IMR-90 (cell line): ENCODE measurements at regions not wholly inside any gene's neighbourhood (a gene's known extent, or its start where the extent isn't known, plus 50 kb on each side); places are given as distances from the start of the nearest gene placed in this dataset.

Source experiments
- ATAC-seq: fragments of 200-7000 bp; cut with Tn5 transposase; 2 replicates; pipeline ENCODE4 v1.9.1; 2020; ENCODE audit warnings: low read depth, mild to moderate bottlenecking, moderate library complexity
- BruUV-seq: library from RNA; stranded (reverse); fragments of 400-500 nt; replicated peaks from 2 replicates; lab custom pipeline; 2021; lab: Mats Ljungman, UMichigan
- CTCF ChIA-PET: fragments of 300-600 bp; formaldehyde crosslinking; extraction: SDS; loops from one replicate; lab custom pipeline; 2021; ENCODE audit warnings: antibody characterized with exemption; lab: Yijun Ruan, JAX
- POLR2A ChIA-PET: fragments of 300-600 bp; sonication (Branson Sonifier 250); formaldehyde crosslinking; loops from one replicate; lab custom pipeline; 2022; ENCODE audit warnings: antibody characterized with exemption; ENCODE audit not compliant: unreplicated experiment; lab: Charles Lee
- DNase-seq: peaks from one replicate; pipeline ENCODE4 v3.0.0; 2013
- H2AFZ ChIP-seq: replicated peaks from 2 replicates; pipeline ENCODE3; 2013; ENCODE audit warnings: low read length, mild to moderate bottlenecking; ENCODE audit not compliant: poor library complexity
- H2AK5ac ChIP-seq: 2 replicates; pipeline ENCODE4 v1.6.1; 2013; ENCODE audit warnings: low read depth, low read length, inconsistent platforms
- H2AK9ac ChIP-seq: replicated peaks from 2 replicates; pipeline ENCODE3; 2013; ENCODE audit warnings: mild to moderate bottlenecking, low read depth, low read length, moderate library complexity; ENCODE audit not compliant: poor library complexity
- H2BK120ac ChIP-seq: 2 replicates; pipeline ENCODE4 v1.6.1; 2013; ENCODE audit warnings: low read depth, low read length, inconsistent platforms
- H2BK15ac ChIP-seq: 3 replicates; pipeline ENCODE4 v1.6.1; 2013; ENCODE audit warnings: low read depth, low read length, inconsistent platforms
- H2BK20ac ChIP-seq: 2 replicates; pipeline ENCODE4 v1.6.1; 2013; ENCODE audit warnings: low read depth, mild to moderate bottlenecking, inconsistent platforms, low read length, moderate library complexity
- H2BK5ac ChIP-seq: 2 replicates; pipeline ENCODE4 v1.6.1; 2013; ENCODE audit warnings: mild to moderate bottlenecking, low read depth, low read length, inconsistent platforms; ENCODE audit not compliant: poor library complexity, severe bottlenecking
- H3K14ac ChIP-seq: replicated peaks from 2 replicates; pipeline ENCODE4 v1.6.1; 2013; ENCODE audit warnings: low read depth, low read length, inconsistent platforms
- H3K18ac ChIP-seq: 2 replicates; pipeline ENCODE4 v1.6.1; 2013; ENCODE audit warnings: low read depth, low read length, control low read depth
- H3K23ac ChIP-seq: 2 replicates; pipeline ENCODE4 v1.6.1; 2013; ENCODE audit warnings: low read depth, low read length, inconsistent platforms
- H3K27ac ChIP-seq: 2 replicates; pipeline ENCODE4 v1.5.1; 2013; ENCODE audit warnings: mild to moderate bottlenecking, control low read depth, low read length; ENCODE audit not compliant: insufficient read depth
- H3K27me3 ChIP-seq: 2 replicates; pipeline ENCODE4 v1.6.1; 2013; ENCODE audit warnings: low read length; ENCODE audit not compliant: control insufficient read depth, insufficient read depth
- H3K36me3 ChIP-seq: 2 replicates; pipeline ENCODE4 v1.6.1; 2013; ENCODE audit warnings: low read length, mixed read lengths; ENCODE audit not compliant: control insufficient read depth, insufficient read depth
- H3K4ac ChIP-seq: 2 replicates; pipeline ENCODE4 v1.6.1; 2013; ENCODE audit warnings: low read depth, low read length, inconsistent platforms
- H3K4me1 ChIP-seq: 2 replicates; pipeline ENCODE4 v1.6.1; 2013; ENCODE audit warnings: low read length, mixed read lengths; ENCODE audit not compliant: control insufficient read depth, insufficient read depth
- H3K4me2 ChIP-seq: 2 replicates; pipeline ENCODE4 v1.6.1; 2013; ENCODE audit warnings: low read depth, mild to moderate bottlenecking, control low read depth, low read length, moderate library complexity
- H3K4me3 ChIP-seq: 2 replicates; pipeline ENCODE4 v1.5.1; 2013; ENCODE audit warnings: low read depth, mild to moderate bottlenecking, control low read depth, low read length, moderate library complexity; ENCODE audit not compliant: insufficient read depth
- H3K56ac ChIP-seq: 2 replicates; pipeline ENCODE4 v1.6.1; 2013; ENCODE audit warnings: low read length, inconsistent platforms; ENCODE audit not compliant: insufficient read depth; ENCODE audit errors: extremely low read depth
- H3K79me1 ChIP-seq, 2 experiments: 2 replicates each; pipeline ENCODE4 v1.6.1; 2013; ENCODE audit warnings: low read length in 2 of 2, inconsistent platforms in 1 of 2, low read depth in 1 of 2
- H3K9ac ChIP-seq: 2 replicates; pipeline ENCODE4 v1.6.1; 2013; ENCODE audit warnings: low read depth, low read length, control low read depth
- H3K9me1 ChIP-seq: 2 replicates; pipeline ENCODE4 v1.6.1; 2013; ENCODE audit warnings: low read length, inconsistent platforms; ENCODE audit not compliant: insufficient read depth
- H3K9me3 ChIP-seq: 2 replicates; pipeline ENCODE4 v1.6.1; 2013; ENCODE audit warnings: low read length; ENCODE audit not compliant: control insufficient read depth, insufficient read depth
- H4K20me1 ChIP-seq: 2 replicates; pipeline ENCODE4 v1.6.1; 2013; ENCODE audit warnings: low read length, inconsistent platforms; ENCODE audit not compliant: insufficient read depth
- H4K5ac ChIP-seq: 2 replicates; pipeline ENCODE4 v1.6.1; 2013; ENCODE audit warnings: mild to moderate bottlenecking, low read depth, low read length, control low read depth
- H4K8ac ChIP-seq, 2 experiments: 2 replicates each; pipeline ENCODE4 v1.6.1; 2013; ENCODE audit warnings: low read depth in 2 of 2, low read length in 2 of 2, control low read depth in 1 of 2, inconsistent platforms in 1 of 2
- H4K91ac ChIP-seq: 2 replicates; pipeline ENCODE4 v1.6.1; 2013; ENCODE audit warnings: low read depth, low read length, inconsistent platforms; ENCODE audit not compliant: insufficient read depth
- BHLHE40 ChIP-seq: fragments of 150-350 bp; IDR thresholded peaks from 2 replicates; pipeline ENCODE4 v1.6.1; 2016; ENCODE audit warnings: mild to moderate bottlenecking, low read depth, low read length
- CEBPB ChIP-seq: IDR thresholded peaks from 2 replicates; pipeline ENCODE4 v1.6.1; 2012; ENCODE audit warnings: low read depth, low read length, improper control_type of control experiment
- CHD1 ChIP-seq: IDR thresholded peaks from 2 replicates; pipeline ENCODE4 v1.6.1; 2012; ENCODE audit warnings: low read depth, low read length, improper control_type of control experiment
- CTCF ChIP-seq: conservative IDR thresholded peaks from 2 replicates; pipeline ENCODE4 v1.5.1; 2012; ENCODE audit warnings: mild to moderate bottlenecking, low read depth, low read length, improper control_type of control experiment
- ELK1 ChIP-seq: fragments of 150-350 bp; IDR thresholded peaks from 2 replicates; pipeline ENCODE4 v1.6.1; 2016; ENCODE audit warnings: low read depth, mild to moderate bottlenecking, low read length, moderate library complexity, borderline replicate concordance
- FOS ChIP-seq: fragments of 150-350 bp; IDR thresholded peaks from 2 replicates; pipeline ENCODE4 v1.6.1; 2016; ENCODE audit warnings: low read depth, low read length
- MAFK ChIP-seq: IDR thresholded peaks from 2 replicates; pipeline ENCODE4 v1.6.1; 2012; ENCODE audit warnings: low read depth, low read length, improper control_type of control experiment
- MAZ ChIP-seq: IDR thresholded peaks from 2 replicates; pipeline ENCODE4 v1.6.1; 2012; ENCODE audit warnings: low read depth, mild to moderate bottlenecking, low read length, improper control_type of control experiment, moderate library complexity, borderline replicate concordance
- MXI1 ChIP-seq: IDR thresholded peaks from 2 replicates; pipeline ENCODE4 v1.6.1; 2012; ENCODE audit warnings: low read depth, mild to moderate bottlenecking, low read length, moderate library complexity, borderline replicate concordance
- NFE2L2 ChIP-seq: fragments of 150-350 bp; IDR thresholded peaks from 2 replicates; pipeline ENCODE4 v1.6.1; 2016; ENCODE audit warnings: low read depth, mild to moderate bottlenecking, low read length
- POLR2A ChIP-seq: IDR thresholded peaks from 2 replicates; pipeline ENCODE4 v1.6.1; 2012; ENCODE audit warnings: mild to moderate bottlenecking, low read depth, low read length
- RAD21 ChIP-seq: IDR thresholded peaks from 2 replicates; pipeline ENCODE4 v1.6.1; 2012; ENCODE audit warnings: low read length, improper control_type of control experiment
- RCOR1 ChIP-seq: IDR thresholded peaks from 2 replicates; pipeline ENCODE4 v1.6.1; 2012; ENCODE audit warnings: mild to moderate bottlenecking, low read length, improper control_type of control experiment; ENCODE audit not compliant: insufficient replicate concordance
- RFX5 ChIP-seq: IDR thresholded peaks from 2 replicates; pipeline ENCODE4 v1.8.0; 2012; ENCODE audit warnings: low read depth, mild to moderate bottlenecking, low read length, moderate library complexity
- SMC3 ChIP-seq: fragments of 150-350 bp; IDR thresholded peaks from 2 replicates; pipeline ENCODE4 v1.6.1; 2016; ENCODE audit warnings: low read depth, mild to moderate bottlenecking, antibody characterized with exemption, low read length, moderate library complexity
- USF2 ChIP-seq: fragments of 150-350 bp; IDR thresholded peaks from 2 replicates; pipeline ENCODE4 v1.6.1; 2017; ENCODE audit warnings: mild to moderate bottlenecking, antibody characterized with exemption, low read length, low read depth
- WGBS, 2 experiments: methylation state at CpG; one replicate each; pipeline versions ENCODE4 v1.1.5 to v1.1.7; 2013; ENCODE audit warnings: missing lambda C conversion rate in 2 of 2; ENCODE audit not compliant: insufficient read length in 1 of 2; ENCODE audit errors: extremely low coverage in 2 of 2; 5-methylcytosine and 5-hydroxymethylcytosine counted together
- dilution Hi-C: fragments of 300-500 bp; cut with HindIII; formaldehyde crosslinking; loops from one replicate; pipeline ENCODE4 v1.14.3; 2018; ENCODE audit warnings: low sequenced_read_pairs; ENCODE audit not compliant: unreplicated experiment
- in situ Hi-C: fragments of 300-500 bp; cut with MboI; formaldehyde crosslinking; loops from 3 replicates; pipeline ENCODE4 v1.14.3; 2019; ENCODE audit warnings: low sequenced_read_pairs, inconsistent platforms, mixed read lengths
- intact Hi-C: fragments of 100-400 bp; cut with micrococcal nuclease; formaldehyde crosslinking; loops from 2 replicates; pipeline ENCODE4 v1.10.0; 2022

- H3K23ac ChIP-seq, result no peak overlapping the region
- no peak overlapping the region for H3K4ac ChIP-seq
- no peak for ATAC-seq
- H2BK5ac ChIP-seq, result no peak overlapping the region
- no peak overlapping the region for H3K18ac ChIP-seq
- CTCF ChIA-PET, result interaction anchor here (0.5 kb wide), 1 partner anchor 160 kb away, joined by 6 read pairs; no protein-coding TSS in a partner anchor
- in situ Hi-C loops, result no loop called here
- no peak overlapping the region for H3K27ac ChIP-seq
- no peak overlapping the region for H4K5ac ChIP-seq
- POLR2A ChIA-PET, result no interaction called here
- H3K4me1 ChIP-seq, result no peaks in the 10 kb centered on the region
- H3K4me2 ChIP-seq, result no peak overlapping the region
- BruUV-seq, result no TSS peak
- H3K27me3 ChIP-seq, result no peaks in the 10 kb centered on the region
- dilution Hi-C loops, result no loop called here
- no peaks in the 10 kb centered on the region for H3K9me1 ChIP-seq
- H3K4me3 ChIP-seq, result no peak overlapping the region
- no peak overlapping the region for H2AFZ ChIP-seq
- H2BK20ac ChIP-seq, result no peak overlapping the region
- no peak overlapping the region for H4K91ac ChIP-seq
- no peak overlapping the region for H2BK15ac ChIP-seq
- no peak overlapping the region for H2AK5ac ChIP-seq
- H3K9me3 ChIP-seq, result no peaks in the 10 kb centered on the region; the same call in 1 of the 2 replicates
- no peak overlapping the region for H3K56ac ChIP-seq
- H3K79me1 ChIP-seq, result no peaks in the 10 kb centered on the region
- no peak overlapping the region for H3K9ac ChIP-seq
- no peak overlapping the region for H2BK120ac ChIP-seq
- H3K36me3 ChIP-seq, result no peaks in the 10 kb centered on the region
- DNase-seq, result no peak
- TF ChIP-seq FOS (no peak), RCOR1 (no peak), MAZ (no peak), RAD21 (no peak), CHD1 (no peak), SMC3 (no peak), BHLHE40 (no peak), MAFK (no peak), RFX5 (no peak), MXI1 (no peak), CTCF (no peak), ELK1 (no peak), CEBPB (no peak), NFE2L2 (no peak), USF2 (no peak), POLR2A (no peak)
- H4K20me1 ChIP-seq, result no peaks in the 10 kb centered on the region
- H2AK9ac ChIP-seq, result no peak overlapping the region
- no peak overlapping the region for H4K8ac ChIP-seq
- H3K14ac ChIP-seq, result no peak overlapping the region
- intact Hi-C loops, result no loop called here
- WGBS, 2 experiments, result no CpG with 5 or more reads among the region's 2 CpGs
Measured at GRCh38 chr1:187837787-187838186, 1009.0 kb downstream of the PLA2G4A start.
